ENCODE measurements at regions not wholly inside any gene's neighbourhood (a gene's known extent, or its start where the extent isn't known, plus 50 kb on each side); places are given as distances from the start of the nearest gene placed in this dataset.

- TF ChIP-seq TEAD4 (IDR thresholded peaks at IDR 0.05; ENCODE audit: borderline replicate concordance, insufficient read depth) (no peak), JUND (IDR thresholded peaks at IDR 0.05) (no peak), CTCF (IDR thresholded peaks at IDR 0.05) (no peak), MAX (IDR thresholded peaks at IDR 0.05; ENCODE audit: low read depth) (no peak), YY1 (IDR thresholded peaks at IDR 0.05; ENCODE audit: low read depth) (no peak), POLR2AphosphoS5 (IDR thresholded peaks at IDR 0.05; ENCODE audit: low read depth, low read length) (no peak), NRF1 (IDR thresholded peaks at IDR 0.05; ENCODE audit: low read depth, low read length) (no peak), EP300 (IDR thresholded peaks at IDR 0.05; ENCODE audit: borderline replicate concordance in 1 of 2, low read depth in 1 of 2, low read length in 1 of 2) (no peak), USF2 (IDR thresholded peaks at IDR 0.05; ENCODE audit: borderline replicate concordance, low read depth, low read length) (no peak), PBX3 (IDR thresholded peaks at IDR 0.05) (no peak), SIN3A (IDR thresholded peaks at IDR 0.05; ENCODE audit: borderline replicate concordance, low read depth, low read length) (no peak)
These were observed 243.8 kb upstream of the PEX5L start for GRCh38 chr3:180280555-180280954.

Measured in SK-N-SH (cell line).